Fibroblast of skin of left quadriceps (primary cell): ENCODE measurements at regions not wholly inside any gene's neighbourhood (a gene's known extent, or its start where the extent isn't known, plus 50 kb on each side); places are given as distances from the start of the nearest gene placed in this dataset.

Experiments used
- DNase-seq, 2 experiments: peaks; one replicate each; pipeline ENCODE4 v3.0.0-alpha.2; 2013; ENCODE audit warnings: low read depth in 2 of 2

GRCh38 chr20:55783381-55783780 is 221.9 kb downstream of the CBLN4 start:
- DNase-seq = no peak

- DNase-seq = no peak
Observed at GRCh38 chr20:55782912-55783253, 222.4 kb downstream of the CBLN4 start.

GRCh38 chr20:55782224-55782911 is 223.0 kb downstream of the CBLN4 start:
- DNase-seq = no peak

GRCh38 chr20:55778796-55779195 is 226.5 kb downstream of the CBLN4 start:
- no peak for DNase-seq

GRCh38 chr20:55777641-55778040 is 227.7 kb downstream of the CBLN4 start:
- DNase-seq = no peak

GRCh38 chr20:55776176-55776575 is 229.1 kb downstream of the CBLN4 start:
- no peak for DNase-seq

- no peak for DNase-seq
Observed at GRCh38 chr20:55774628-55775027, 230.7 kb downstream of the CBLN4 start.

GRCh38 chr20:55761797-55762196 is 243.5 kb downstream of the CBLN4 start:
- DNase-seq = no peak

- no peak for DNase-seq
Observed at GRCh38 chr20:55761100-55761499, 244.2 kb downstream of the CBLN4 start.

- DNase-seq = no peak
Observed at GRCh38 chr20:55760586-55760985, 244.7 kb downstream of the CBLN4 start.

GRCh38 chr20:55755861-55756260 is 249.5 kb downstream of the CBLN4 start:
- DNase-seq = no peak

- DNase-seq = no peak
Observed at GRCh38 chr20:55755411-55755810, 249.9 kb downstream of the CBLN4 start.

- no peak for DNase-seq
Observed at GRCh38 chr20:55746723-55747122, 258.6 kb downstream of the CBLN4 start.

GRCh38 chr20:55745840-55746239 is 259.5 kb downstream of the CBLN4 start:
- DNase-seq = no peak

- no peak for DNase-seq
Observed at GRCh38 chr20:55744896-55745295, 260.4 kb downstream of the CBLN4 start.

- no peak for DNase-seq
Observed at GRCh38 chr20:55741801-55742200, 263.5 kb downstream of the CBLN4 start.

- DNase-seq = no peak
Observed at GRCh38 chr20:55740076-55740475, 265.2 kb downstream of the CBLN4 start.

- DNase-seq = no peak
Observed at GRCh38 chr20:55730321-55730720, 275.0 kb downstream of the CBLN4 start.

GRCh38 chr20:55714736-55715135 is 290.6 kb downstream of the CBLN4 start:
- no peak for DNase-seq

GRCh38 chr20:55714082-55714481 is 291.2 kb downstream of the CBLN4 start:
- no peak for DNase-seq

GRCh38 chr20:55704458-55704857 is 300.9 kb downstream of the CBLN4 start:
- no peak for DNase-seq

GRCh38 chr20:55701467-55701866 is 303.9 kb downstream of the CBLN4 start:
- no peak for DNase-seq

- DNase-seq = no peak
Observed at GRCh38 chr20:55696520-55696919, 308.8 kb downstream of the CBLN4 start.

- no peak for DNase-seq
Observed at GRCh38 chr20:55693641-55694040, 311.7 kb downstream of the CBLN4 start.
